Right ventricle myocardium inferior (tissue), 1 donor: ENCODE measurements at regions not wholly inside any gene's neighbourhood (a gene's known extent, or its start where the extent isn't known, plus 50 kb on each side); places are given as distances from the start of the nearest gene placed in this dataset.
"Not testable (repeated sequence)": the region's sequence is repeated elsewhere in the genome, so short reads cannot be mapped to it uniquely, and the experiment has no call there.

Experiments
- ATAC-seq: fragments of 200-7000 bp; cut with Tn5 transposase; one replicate; pipeline ENCODE4 v1.9.1; 2020; ENCODE audit warnings: mild to moderate bottlenecking, moderate library complexity
- DNase-seq: peaks from one replicate; pipeline ENCODE4 v3.0.0; 2021; ENCODE audit errors: missing footprints
- intact Hi-C: fragments of 100-400 bp; cut with DNase I; formaldehyde crosslinking; loops from one replicate; pipeline ENCODE4 v1.11.0; 2022
- donor health status: DM: no; HTN: yes; CAD: no; lungs with severe emphysema.

DNA sequence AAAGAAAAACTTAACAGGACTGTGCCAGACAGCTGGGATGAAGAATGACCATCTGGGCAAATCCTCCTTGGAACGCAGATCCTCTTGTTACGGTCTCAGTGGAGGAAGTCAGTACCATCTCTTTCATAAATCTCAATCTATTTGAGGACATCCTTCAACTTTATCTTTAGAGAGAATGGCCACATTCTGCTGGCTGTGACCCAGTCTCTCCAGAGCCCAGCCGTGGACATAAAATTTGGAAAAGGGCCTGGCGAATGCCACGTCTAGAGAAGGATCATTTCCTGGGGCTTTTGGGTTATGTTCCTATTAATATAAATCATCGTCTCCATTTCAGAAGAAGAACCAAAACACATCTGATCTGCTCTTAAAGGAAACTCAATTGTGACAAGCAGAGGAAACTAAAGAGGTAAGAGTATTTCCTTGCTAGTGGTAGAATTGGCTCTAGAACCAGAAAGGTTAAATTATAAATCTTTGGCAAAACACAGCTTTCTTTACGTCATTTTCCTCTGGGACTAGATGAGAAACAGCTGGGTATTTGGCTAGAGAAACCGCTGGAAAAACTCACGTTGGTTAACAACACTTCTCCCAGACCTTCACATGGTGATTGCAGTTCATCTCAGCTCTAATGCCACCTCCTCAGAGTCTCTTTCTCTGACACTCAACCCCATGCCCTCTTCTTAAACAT is 164.7 kb downstream of the CHIC2 start:
- ATAC-seq (peak; percentile 72), DNase-seq (no peak)
- intact Hi-C loops, result loop anchor here (10.0 kb wide), 1 partner anchor 885 kb away; no protein-coding TSS in a partner anchor

DNA sequence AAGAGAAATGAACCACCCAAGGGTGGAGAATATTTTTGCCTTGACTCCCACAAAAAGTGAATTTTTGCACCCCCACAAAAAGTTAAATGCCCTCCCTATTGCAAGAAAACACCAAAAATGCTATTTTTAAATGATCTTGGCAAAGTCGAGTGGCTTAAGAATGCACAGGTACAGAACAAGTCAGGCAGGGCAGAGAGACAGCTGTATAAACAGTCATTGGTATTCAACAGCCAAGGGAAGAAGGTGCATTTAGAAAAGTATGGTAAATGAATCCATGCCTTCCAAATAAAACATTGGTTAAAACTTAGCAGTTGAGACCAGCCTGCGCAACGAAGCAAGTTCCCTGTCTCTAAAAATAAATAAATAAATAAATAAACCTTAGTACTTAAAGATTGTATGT is 169.3 kb downstream of the CHIC2 start:
- ATAC-seq (no peak), DNase-seq (no peak)
- intact Hi-C loops, result no loop called here

DNA sequence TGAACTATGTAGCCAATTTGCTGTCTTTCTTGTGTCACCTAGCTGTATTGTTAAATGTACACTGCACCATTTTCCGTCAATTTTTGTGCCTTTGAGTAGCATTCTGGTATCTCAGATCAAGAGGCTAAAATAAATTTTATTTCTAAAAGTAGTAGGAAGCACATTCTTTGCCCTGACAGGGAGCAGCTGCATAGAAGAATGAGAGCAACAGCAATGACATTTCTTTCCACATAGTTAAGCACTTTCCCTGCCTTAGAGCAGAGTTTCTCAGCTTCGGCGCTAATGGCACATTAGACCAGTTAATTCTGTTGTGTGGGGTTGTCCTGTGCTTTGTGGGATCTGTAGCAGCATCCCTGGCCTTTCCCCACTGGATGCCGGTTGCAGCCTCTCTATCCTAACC is 173.9 kb downstream of the CHIC2 start:
- no peak for DNase-seq
- intact Hi-C loops, result no loop called here
- no peak for ATAC-seq

DNA sequence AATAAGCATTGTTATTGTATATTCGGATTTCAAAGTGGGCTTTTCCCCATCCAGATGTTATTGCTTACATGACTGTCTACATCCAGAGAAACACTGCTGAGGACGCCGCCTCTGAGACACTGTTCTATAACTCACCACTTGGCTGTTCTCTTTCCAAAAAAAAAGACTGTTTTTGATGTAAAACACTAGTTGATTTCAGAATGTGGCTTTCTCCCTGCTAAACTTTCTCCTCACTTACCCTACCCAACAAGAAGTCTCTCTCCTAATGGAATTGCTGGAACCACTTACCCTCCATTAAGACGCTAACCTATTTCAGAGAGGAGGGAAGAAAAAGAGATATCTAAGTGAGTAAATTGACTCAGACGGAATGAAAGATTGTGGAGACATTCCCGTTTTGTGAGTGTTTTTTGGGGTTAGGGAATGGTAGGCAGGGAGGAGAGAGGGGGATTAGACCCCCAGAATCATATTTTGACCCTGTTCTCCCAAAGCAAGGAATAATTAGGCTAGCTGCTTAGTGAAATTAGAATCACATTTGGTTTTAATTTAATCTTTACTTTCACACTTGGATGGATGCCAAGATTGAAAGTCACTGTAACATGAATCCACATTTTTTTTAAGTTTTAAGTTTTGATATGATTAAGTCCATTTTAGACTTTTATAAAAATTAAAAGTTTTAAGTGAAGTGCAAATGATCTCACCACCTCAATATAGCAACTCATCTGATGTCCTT is 174.9 kb downstream of the CHIC2 start:
- DNase-seq (no peak), ATAC-seq (peak; percentile 7)
- intact Hi-C loops, result no loop called here

DNA sequence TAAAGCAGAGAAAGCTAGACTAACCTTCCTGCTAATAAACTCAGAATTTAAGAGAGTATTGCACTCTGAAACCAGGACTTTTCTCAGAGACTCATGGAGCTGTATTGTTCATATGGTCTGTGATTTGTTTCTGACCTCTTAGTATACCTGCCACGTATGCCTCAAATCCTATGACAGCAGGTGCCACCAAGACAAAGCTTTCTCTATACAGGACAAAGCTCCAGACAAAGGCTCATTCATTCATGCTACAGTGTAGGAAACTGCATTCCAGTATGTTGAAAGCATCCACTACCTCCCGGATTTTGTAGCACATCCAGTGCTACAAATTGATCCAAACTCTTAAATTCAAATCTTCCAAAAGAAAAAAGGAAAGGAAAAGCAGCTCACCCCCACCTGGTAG is 178.3 kb downstream of the CHIC2 start:
- ATAC-seq, result no peak
- DNase-seq, result no peak
- intact Hi-C loops, result no loop called here

DNA sequence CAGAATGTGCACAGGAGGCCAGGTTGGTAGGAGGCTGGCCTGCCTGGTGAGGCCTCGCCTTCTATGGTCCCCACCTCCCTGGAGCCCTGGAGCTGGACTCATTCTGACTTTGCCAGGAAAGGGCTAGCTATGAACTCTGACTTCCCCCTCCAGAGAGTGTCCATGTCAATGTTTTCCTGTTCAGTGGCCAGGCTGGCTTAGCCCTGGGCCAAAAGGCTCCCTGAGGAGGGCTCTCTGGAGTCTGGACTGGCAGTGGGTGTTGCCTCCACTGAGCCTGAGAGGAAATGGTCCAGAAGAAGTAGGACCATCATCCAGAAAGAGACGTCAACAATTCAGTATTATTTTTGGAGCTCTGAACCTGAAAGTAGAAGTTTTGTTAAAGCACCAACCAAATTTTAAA is 178.7 kb downstream of the CHIC2 start:
- ATAC-seq (peak; percentile 99), DNase-seq (peak; percentile 74)
- intact Hi-C loops, result no loop called here

DNA sequence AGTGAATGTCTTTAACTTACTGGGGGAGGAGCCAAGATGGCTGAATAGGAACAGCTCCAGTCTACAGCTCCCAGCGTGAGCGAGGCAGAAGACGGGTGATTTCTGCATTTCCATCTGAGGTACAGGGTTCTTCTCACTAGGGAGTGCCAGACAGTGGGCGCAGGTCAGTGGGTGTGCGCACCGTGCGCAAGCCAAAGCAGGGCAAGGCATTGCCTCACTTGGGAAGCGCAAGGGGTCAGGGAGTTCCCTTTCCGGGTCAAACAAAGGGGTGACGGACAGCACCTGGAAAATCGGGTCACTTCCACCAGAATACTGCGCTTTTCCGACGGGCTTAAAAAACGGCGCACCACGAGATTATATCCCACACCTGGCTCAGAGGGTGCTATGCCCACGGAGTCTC is 187.3 kb downstream of the CHIC2 start:
- intact Hi-C loops, ATAC-seq, DNase-seq: not testable (repeated sequence)

DNA sequence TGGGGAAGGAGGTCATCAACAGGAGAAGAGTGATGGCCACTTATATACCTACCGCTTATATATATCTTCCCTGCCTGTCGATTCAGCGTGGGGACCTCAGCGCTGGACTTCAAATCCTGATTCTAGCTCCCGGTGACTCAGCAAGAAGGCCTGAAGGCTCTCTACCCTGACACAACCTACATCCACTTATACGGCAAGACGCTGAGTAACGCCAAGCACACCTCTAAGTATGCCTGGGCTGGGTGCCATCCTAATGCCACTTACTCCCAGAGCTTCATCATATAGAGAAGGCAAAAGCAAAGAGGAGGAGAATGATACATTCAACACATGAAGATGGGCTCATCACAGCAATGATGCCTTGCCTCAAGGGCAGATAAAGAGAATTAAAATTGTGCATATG is 198.3 kb downstream of the CHIC2 start:
- DNase-seq (no peak), ATAC-seq (no peak)
- intact Hi-C loops, result no loop called here

DNA sequence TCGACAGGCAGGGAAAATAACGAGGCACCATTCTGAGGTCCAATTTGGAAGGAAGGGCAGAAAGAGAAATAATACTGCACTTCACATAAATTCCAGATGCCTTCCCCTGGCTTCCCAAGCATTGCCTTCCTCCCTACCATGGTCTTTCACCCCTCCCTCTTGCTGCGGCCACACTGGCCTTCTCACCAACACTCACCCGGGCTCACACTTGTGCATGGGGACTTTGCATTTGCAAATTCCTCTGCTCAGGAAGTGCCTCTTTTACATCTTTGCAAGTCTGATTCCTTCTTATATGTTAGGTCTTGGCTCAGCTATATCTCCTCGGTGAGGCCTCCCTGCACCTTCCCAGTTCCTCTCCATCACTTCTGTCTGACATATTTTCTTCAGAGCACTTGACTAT is 199.4 kb downstream of the CHIC2 start:
- intact Hi-C loops, result no loop called here
- DNase-seq (no peak), ATAC-seq (no peak)

DNA sequence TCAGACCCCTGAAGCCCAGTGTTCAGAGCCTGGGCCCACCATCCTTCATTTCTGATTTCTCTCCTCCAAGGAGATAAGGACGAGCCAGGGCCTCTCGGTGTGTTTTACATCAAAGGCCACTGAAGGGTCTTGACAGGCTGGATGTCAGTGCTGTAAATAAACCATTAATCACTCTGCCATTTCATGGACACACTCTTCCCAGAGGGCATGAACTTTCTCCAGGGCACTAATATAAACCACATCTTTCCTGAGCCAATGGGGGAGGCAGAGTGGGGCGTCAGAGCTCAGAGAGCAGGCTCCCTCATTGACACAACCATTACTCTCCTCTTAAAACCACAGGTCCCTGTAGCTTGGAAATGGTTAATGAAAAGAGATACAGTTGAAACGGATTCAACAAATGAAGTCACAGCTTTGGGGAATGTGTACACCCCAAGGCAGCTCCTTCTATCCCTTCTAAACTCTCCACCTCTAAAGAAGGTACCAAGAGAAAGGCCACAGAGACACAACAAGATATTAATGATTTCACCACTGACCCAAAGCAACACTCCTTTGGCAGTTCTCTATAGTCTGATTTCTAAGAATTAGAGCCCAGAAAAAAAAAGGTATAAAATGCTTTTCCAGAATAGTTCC is 200.6 kb downstream of the CHIC2 start:
- ATAC-seq, result peak; percentile 74
- DNase-seq, result no peak
- intact Hi-C loops, result no loop called here

DNA sequence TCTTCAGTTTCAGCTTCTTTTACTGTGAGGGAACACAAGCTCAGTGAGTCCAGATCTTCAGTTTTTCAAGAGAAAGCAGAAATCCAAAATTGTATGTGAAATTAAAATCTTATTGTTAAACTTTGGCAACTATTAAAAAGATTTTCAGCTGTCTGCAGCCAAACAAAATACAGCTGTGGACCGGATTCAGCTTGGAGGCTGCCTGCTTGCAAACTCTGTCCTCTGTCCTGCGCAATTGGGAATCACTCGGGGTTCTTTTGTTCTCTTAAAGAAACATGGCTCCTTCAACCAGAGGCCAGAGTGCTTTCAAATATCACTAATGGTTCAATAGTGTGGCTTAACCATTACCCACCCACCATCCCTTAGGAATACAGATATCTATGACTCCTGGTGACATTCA is 201.2 kb downstream of the CHIC2 start:
- ATAC-seq (peak; percentile 88), DNase-seq (no peak)
- intact Hi-C loops, result no loop called here

DNA sequence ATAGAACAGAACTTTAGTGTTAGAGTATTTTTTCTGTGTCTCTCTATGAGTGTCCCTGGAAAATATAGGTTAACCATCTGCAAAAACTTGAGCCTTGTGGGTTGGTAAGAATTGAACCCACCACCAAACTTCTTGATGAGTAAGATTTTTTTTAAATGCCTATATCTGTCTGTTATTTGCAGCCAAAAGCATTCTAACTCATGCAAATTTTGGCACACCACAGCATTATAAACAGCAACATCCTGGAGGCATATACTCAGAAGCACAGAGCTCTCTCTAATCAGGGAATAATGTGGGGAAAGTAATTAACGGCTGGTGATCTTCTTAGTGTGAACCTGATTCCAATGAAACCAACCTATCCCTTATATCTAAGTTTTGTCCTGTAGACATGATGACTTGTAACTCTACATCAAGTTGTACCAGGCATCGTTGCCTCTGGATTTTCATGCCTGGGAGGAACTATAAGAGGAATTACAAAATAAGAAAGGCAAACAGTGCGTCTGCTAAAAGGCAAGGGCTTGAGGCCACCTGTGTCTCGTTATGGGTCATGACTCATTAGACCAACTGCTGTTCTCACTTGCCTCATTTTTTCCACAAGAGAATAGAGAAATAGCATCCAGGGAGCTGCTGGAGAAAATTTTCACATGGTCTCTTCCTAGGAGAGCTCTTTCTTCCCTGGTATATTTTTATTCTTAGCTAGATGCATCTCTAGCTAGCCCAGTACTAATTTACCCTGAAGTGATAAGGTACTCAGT is 202.4 kb downstream of the CHIC2 start:
- DNase-seq (peak; percentile 69), ATAC-seq (peak; percentile 76)
- intact Hi-C loops, result no loop called here

DNA sequence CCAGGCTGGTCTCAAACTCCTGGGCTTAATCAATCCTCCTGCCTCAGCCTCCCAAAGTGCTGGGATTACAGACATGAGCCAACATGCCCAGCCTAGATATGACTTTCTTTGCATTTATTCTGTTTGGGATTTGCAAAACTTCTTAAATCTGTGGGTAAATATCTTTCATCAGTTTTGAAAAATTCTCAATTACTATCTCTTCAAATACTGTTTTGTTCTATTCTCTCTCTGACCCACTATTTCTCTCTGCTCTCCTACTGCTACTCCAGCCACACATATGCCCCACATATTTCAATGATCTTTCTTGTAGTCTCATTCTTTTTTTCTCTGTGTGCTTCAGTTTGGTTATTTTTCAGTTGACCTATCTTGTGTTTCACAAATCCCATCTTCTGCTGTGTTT is 205.1 kb downstream of the CHIC2 start:
- no peak for DNase-seq
- ATAC-seq, result no peak
- intact Hi-C loops, result no loop called here

DNA sequence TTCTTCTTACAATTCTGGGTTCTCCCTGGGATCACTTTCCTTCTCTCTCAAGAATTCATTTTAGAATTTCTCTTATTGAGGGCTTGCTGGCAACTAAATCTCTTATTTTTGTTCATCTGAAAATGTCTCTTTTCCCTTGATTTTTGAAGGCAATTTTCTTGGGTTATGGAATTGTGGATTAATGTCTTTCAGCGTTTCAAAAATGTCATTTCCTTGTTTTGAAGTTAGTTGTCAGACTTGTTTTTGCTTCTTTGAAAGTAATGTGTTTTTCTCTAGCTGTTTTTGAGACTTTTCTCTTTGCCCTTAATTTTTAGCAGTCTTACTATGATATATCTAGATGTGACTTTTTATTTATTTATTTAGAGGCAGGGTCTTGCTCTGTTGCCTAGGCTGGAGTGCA is 205.7 kb downstream of the CHIC2 start:
- intact Hi-C loops, result no loop called here
- ATAC-seq (no peak), DNase-seq (no peak)

DNA sequence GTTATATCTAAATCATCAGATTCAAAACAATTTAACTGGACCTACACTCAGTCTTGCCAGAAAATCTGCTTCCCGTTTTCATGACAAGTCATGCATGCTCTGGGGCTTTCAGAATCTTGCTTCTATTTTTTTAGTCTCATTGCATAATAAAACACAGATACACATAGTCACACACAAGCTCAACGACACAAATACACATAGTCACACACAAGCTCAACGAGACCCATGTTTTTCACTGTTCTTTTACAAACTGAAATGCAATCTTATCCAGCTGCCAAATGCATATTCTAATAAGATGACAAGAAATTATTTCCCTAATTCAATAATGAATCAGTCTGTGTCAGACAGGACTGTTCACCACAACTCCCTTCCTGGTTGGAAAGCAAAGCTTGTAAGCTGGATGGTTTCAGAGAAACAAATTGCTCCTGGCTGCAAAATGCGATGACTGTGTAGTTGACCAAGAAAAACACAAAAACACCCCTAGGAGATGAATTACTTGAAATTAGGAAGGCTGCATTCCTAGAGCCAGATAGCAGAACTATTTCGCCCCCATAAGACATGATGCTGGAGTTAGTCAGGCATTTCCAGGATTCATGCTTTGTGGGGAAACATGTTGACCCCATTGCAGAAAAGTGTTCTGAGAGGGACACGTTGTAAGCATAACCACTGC is 208.7 kb downstream of the CHIC2 start:
- DNase-seq (no peak), ATAC-seq (peak; percentile 85)
- intact Hi-C loops, result no loop called here

DNA sequence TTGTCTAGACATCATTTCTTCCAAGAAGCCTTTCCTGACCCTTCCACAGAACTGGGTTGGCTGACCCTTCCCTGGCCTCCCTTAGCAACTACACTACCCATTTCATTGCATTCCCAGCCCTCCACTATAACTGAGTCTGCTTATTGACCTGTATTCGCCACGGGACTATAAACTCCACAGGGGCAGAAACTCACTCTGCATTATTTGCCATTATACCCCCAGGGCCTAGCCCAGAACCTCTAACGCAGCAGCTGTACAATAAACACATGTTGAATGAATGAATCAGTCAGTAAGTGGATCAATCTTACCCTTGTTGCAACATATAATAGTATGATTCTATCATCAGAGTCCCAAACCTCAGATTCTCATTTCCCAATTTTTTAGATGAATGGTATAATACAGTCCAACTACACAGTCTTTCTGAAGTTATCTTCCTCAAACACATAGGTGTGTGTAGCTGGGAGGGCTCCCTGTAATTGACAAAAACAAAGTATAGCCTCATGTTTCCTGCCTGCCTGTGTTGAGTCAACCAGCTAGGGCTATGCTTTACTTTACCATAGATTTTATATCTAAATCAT is 209.3 kb downstream of the CHIC2 start:
- DNase-seq (no peak), ATAC-seq (peak; percentile 16)
- intact Hi-C loops, result no loop called here

DNA sequence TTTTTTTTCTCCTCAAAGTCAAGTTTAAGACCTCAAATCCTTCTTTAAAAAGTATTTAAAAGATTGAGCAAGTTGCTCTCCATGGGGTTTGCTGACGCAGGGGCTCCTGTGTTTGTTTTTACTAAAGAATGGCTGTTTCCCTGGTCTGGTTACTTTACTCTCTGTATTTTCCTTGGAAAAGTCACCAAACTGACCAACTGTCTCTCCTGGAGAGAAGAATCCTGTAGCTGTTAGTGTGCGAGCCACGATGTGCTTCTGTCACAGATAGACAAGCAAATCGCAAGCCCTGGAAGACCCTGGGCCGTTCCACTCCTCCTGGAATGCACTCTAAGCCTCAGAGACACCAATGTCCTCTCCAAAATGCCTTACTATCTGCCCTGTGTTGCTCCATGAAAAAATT is 212.1 kb downstream of the CHIC2 start:
- DNase-seq (peak; percentile 66), ATAC-seq (peak; percentile 63)
- intact Hi-C loops, result no loop called here

DNA sequence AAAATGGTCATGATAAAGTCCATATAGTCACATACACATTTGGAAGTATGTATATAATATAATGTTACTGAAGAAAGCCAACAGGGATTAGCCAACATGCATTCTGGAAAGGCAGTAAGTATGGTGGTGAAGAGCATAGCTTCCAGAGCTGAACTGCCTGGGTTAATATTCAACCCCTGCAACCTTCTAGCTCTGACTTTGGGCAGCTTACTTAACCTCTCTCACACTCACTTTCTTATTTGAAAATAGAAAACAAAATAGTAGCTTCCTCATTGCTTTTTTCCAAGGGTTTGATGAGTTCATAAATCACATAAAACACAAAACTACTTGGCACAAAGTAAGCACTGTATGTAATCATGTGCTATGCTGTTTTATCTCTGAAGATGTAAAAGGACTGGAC is 216.4 kb downstream of the CHIC2 start:
- no peak for DNase-seq
- intact Hi-C loops, result no loop called here
- no peak for ATAC-seq

DNA sequence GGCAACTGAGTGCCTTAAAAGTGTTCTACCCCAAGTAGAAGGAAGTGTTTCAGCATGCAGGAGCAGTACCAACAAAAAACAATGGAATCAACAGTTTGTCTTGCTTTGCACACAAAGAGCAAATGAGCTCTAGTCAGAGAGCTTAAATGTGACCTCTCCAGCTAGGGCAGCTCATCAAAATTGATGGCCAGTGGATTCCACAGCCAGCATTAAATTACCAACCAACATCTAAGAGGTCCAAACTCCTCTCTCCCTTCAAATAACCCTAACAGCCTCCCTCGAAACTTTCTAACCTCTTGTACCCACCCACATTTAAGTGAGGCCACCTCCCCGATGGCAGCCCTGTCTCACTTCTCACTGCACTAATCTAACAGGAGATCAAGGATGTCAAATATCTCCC is 219.9 kb downstream of the CHIC2 start:
- DNase-seq, result no peak
- no peak for ATAC-seq
- intact Hi-C loops, result no loop called here
